B cell (primary cell): ENCODE measurements at regions not wholly inside any gene's neighbourhood (a gene's known extent, or its start where the extent isn't known, plus 50 kb on each side); places are given as distances from the start of the nearest gene placed in this dataset.

Experiments used
- ATAC-seq: fragments of 200-7000 bp; cut with Tn5 transposase; one replicate; pipeline ENCODE4 v1.10.0; 2021; ENCODE audit warnings: low read depth, mild to moderate bottlenecking, moderate number of reproducible peaks, moderate library complexity
- CTCF ChIA-PET: fragments of 350-600 bp; sonication (Branson Sonifier 250); formaldehyde crosslinking; loops from one replicate; lab custom pipeline; 2021; ENCODE audit warnings: antibody characterized with exemption, inconsistent platforms; lab: Charles Lee
- POLR2A ChIA-PET: fragments of 350-600 bp; sonication (Branson Sonifier 250); formaldehyde crosslinking; loops from one replicate; lab custom pipeline; 2021; ENCODE audit warnings: antibody characterized with exemption; lab: Charles Lee
- DNase-seq: peaks from one replicate; pipeline ENCODE4 v3.0.0; 2013
- H2AFZ ChIP-seq: 2 replicates; pipeline ENCODE4 v1.6.1; 2012; ENCODE audit warnings: mild to moderate bottlenecking, low read depth, low read length; ENCODE audit not compliant: insufficient read depth, poor library complexity, severe bottlenecking
- H3K27ac ChIP-seq, 2 donors: 1 replicate in 1 of 2; 2 replicates in 1 of 2; pipeline ENCODE4 v1.5.1; 2012 to 2013; ENCODE audit warnings: low read length in 2 of 2, mild to moderate bottlenecking in 2 of 2, moderate library complexity in 1 of 2
- H3K27me3 ChIP-seq, 4 experiments: fragments of 200-600 bp in 1 of 4; sonication (generic) in 1 of 4; replicated peaks in 1 of 4; 1 replicate in 2 of 4; 2 replicates in 2 of 4; pipeline versions ENCODE4 v1.6.1 to v1.7.0; 2013 to 2016; ENCODE audit warnings: low read length in 3 of 4, mild to moderate bottlenecking in 2 of 4, mixed read lengths in 1 of 4, moderate library complexity in 1 of 4; ENCODE audit not compliant: insufficient read depth in 4 of 4, control insufficient read depth in 3 of 4; ENCODE audit errors: control extremely low read depth in 1 of 4
- H3K36me3 ChIP-seq, 2 experiments: replicated peaks in 1 of 2; 1 replicate in 1 of 2; 2 replicates in 1 of 2; pipeline versions ENCODE4 v1.6.1 to v1.7.1; 2013; ENCODE audit warnings: low read length in 1 of 2; ENCODE audit not compliant: insufficient read depth in 2 of 2, control insufficient read depth in 1 of 2; ENCODE audit errors: control extremely low read depth in 1 of 2, extremely low read depth in 1 of 2
- H3K4me1 ChIP-seq, 2 donors: fragments of 200-600 bp in 1 of 2; sonication (generic) in 1 of 2; 1 replicate in 1 of 2; 2 replicates in 1 of 2; pipeline versions ENCODE4 v1.5.1 to v1.6.1; 2013 to 2017; ENCODE audit warnings: low read length in 2 of 2; ENCODE audit not compliant: control insufficient read depth in 2 of 2, insufficient read depth in 2 of 2
- H3K4me2 ChIP-seq: replicated peaks from 2 replicates; pipeline ENCODE3; 2012; ENCODE audit warnings: mild to moderate bottlenecking, low read depth, low read length; ENCODE audit not compliant: poor library complexity, severe bottlenecking
- H3K4me3 ChIP-seq, 5 experiments: fragments of 200-600 bp in 1 of 5; sonication (generic) in 1 of 5; 1 replicate in 3 of 5; 2 replicates in 2 of 5; pipeline versions ENCODE4 v1.5.1 to v1.7.0; 2011 to 2016; ENCODE audit warnings: low read length in 4 of 5, mild to moderate bottlenecking in 4 of 5, low read depth in 2 of 5, control low read depth in 1 of 5, moderate library complexity in 1 of 5; ENCODE audit not compliant: insufficient read depth in 1 of 5; ENCODE audit errors: control extremely low read depth in 1 of 5, extremely low read depth in 1 of 5
- H3K79me2 ChIP-seq: fragments of 200-600 bp; sonication (generic); one replicate; pipeline ENCODE4 v1.6.0; 2016; ENCODE audit warnings: low read length; ENCODE audit not compliant: control insufficient read depth, insufficient read depth
- H3K9ac ChIP-seq: fragments of 200-600 bp; sonication (generic); 2 replicates; pipeline ENCODE4 v1.6.1; 2017; ENCODE audit warnings: mild to moderate bottlenecking, low read length, moderate library complexity
- H3K9me3 ChIP-seq, 3 donors: one replicate each; pipeline versions ENCODE4 v1.6.1 to v1.7.1; 2013; ENCODE audit warnings: low read length in 2 of 3; ENCODE audit not compliant: control insufficient read depth in 2 of 3, insufficient read depth in 1 of 3; ENCODE audit errors: control extremely low read depth in 1 of 3
- H4K20me1 ChIP-seq: 2 replicates; pipeline ENCODE4 v1.6.0; 2012; ENCODE audit warnings: mild to moderate bottlenecking, low read length; ENCODE audit not compliant: insufficient read depth, control insufficient read depth, poor library complexity, severe bottlenecking
- H3K27ac Mint-ChIP-seq: one replicate; pipeline ENCODE4 v1.8.0; 2021; ENCODE audit warnings: mixed read lengths
- H3K27me3 Mint-ChIP-seq: one replicate; pipeline ENCODE4 v1.8.0; 2021; ENCODE audit warnings: mixed read lengths
- H3K4me1 Mint-ChIP-seq: one replicate; pipeline ENCODE4 v1.8.0; 2021; ENCODE audit warnings: mixed read lengths
- H3K4me3 Mint-ChIP-seq: one replicate; pipeline ENCODE4 v1.8.0; 2021; ENCODE audit warnings: mixed read lengths
- H3K9me3 Mint-ChIP-seq: one replicate; pipeline ENCODE4 v1.8.0; 2022; ENCODE audit warnings: mixed read lengths; ENCODE audit not compliant: insufficient read depth
- CTCF ChIP-seq: fragments of 200-600 bp; IDR thresholded peaks from one replicate; pipeline ENCODE4 v1.8.0; 2022; ENCODE audit warnings: antibody characterized with exemption, mild to moderate bottlenecking
- EZH2 ChIP-seq: IDR thresholded peaks from 2 replicates; pipeline ENCODE4 v1.6.1; 2012; ENCODE audit warnings: borderline replicate concordance, low read depth, mild to moderate bottlenecking, moderate library complexity, low read length; ENCODE audit not compliant: insufficient read depth, poor library complexity, severe bottlenecking
- WGBS: methylation state at CpG from one replicate; pipeline ENCODE4 v1.1.5; 2013; ENCODE audit warnings: missing lambda C conversion rate; ENCODE audit not compliant: insufficient coverage; 5-methylcytosine and 5-hydroxymethylcytosine counted together
- intact Hi-C: fragments of 100-400 bp; cut with micrococcal nuclease; formaldehyde crosslinking; loops from one replicate; pipeline ENCODE4 v1.10.0; 2022

GRCh38 chr2:43123028-43123427 is 103.4 kb downstream of the ZFP36L2 start:
- intact Hi-C loops, result no loop called here
- Histone ChIP-seq H3K27me3 (peaks cover 0 to 2% (median 0%) of the 10 kb centered on the region in 4 experiments), H4K20me1 (no peaks in the 10 kb centered on the region), H3K79me2 (no peaks in the 10 kb centered on the region), H3K4me2 (no peak overlapping the region), H3K9ac (no peak overlapping the region), H3K36me3 (no peaks in the 10 kb centered on the region), H3K27ac (no peak overlapping the region), H2AFZ (no peak overlapping the region), H3K4me1 (peaks cover 34 to 43% of the 10 kb centered on the region in 2 donors), H3K4me3 (no peak overlapping the region), H3K9me3 (peaks cover 0 to 12% (median 10%) of the 10 kb centered on the region in 3 donors)
- TF ChIP-seq CTCF (no peak), EZH2 (no peak)
- CTCF ChIA-PET, result interaction anchor here (15.3 kb wide), 1 partner anchor 104 kb away, joined by 650 read pairs; the partner anchor contains the start of gene ZFP36L2
- ATAC-seq (no peak), DNase-seq (no peak)
- Mint-ChIP-seq H3K4me1 (peaks cover 36% of the 10 kb centered on the region), H3K27me3 (no peaks in the 10 kb centered on the region), H3K9me3 (peaks cover 10% of the 10 kb centered on the region), H3K4me3 (no peak overlapping the region), H3K27ac (no peak overlapping the region)
- whole genome bisulfite sequencing, result 100% methylated on average over 2 of the region's 4 CpGs
- POLR2A ChIA-PET, result no interaction called here

- no peaks in the 10 kb centered on the region for H3K27me3 Mint-ChIP-seq
- Histone ChIP-seq H3K27ac (no peak overlapping the region), H3K27me3 (no peaks in the 10 kb centered on the region), H3K4me3 (no peak overlapping the region), H3K9me3 (peaks cover 0 to 12% (median under 1%) of the 10 kb centered on the region in 3 donors), H3K4me2 (no peak overlapping the region), H4K20me1 (no peaks in the 10 kb centered on the region), H3K36me3 (no peaks in the 10 kb centered on the region), H3K79me2 (no peaks in the 10 kb centered on the region), H2AFZ (no peak overlapping the region), H3K9ac (no peak overlapping the region), H3K4me1 (peaks cover 25 to 30% of the 10 kb centered on the region in 2 donors)
- no peak overlapping the region for H3K4me3 Mint-ChIP-seq
- 85% methylated on average over 2 of the region's 4 CpGs for WGBS
- peaks cover 10% of the 10 kb centered on the region for H3K9me3 Mint-ChIP-seq
- ChIA-PET CTCF (interaction anchor here (0.8 to 1.8 kb wide), 6 partner anchors 16 to 363 kb away, joined by 3 to 9 read pairs (median 4); no protein-coding TSS in a partner anchor), POLR2A (interaction anchor here (0.6 to 0.7 kb wide), 2 partner anchors 8 to 99 kb away, joined by 4 to 6 read pairs; no protein-coding TSS in a partner anchor)
- H3K4me1 Mint-ChIP-seq, result peaks cover 28% of the 10 kb centered on the region
- no peak overlapping the region for H3K27ac Mint-ChIP-seq
- no peak for DNase-seq
- intact Hi-C loops, result no loop called here
- TF ChIP-seq CTCF, result no peak
- no peak for TF ChIP-seq EZH2
- ATAC-seq, result no peak
These were observed 104.7 kb downstream of the ZFP36L2 start for GRCh38 chr2:43121580-43122314.
